IMR-90 (cell line): ENCODE measurements at regions not wholly inside any gene's neighbourhood (a gene's known extent, or its start where the extent isn't known, plus 50 kb on each side); places are given as distances from the start of the nearest gene placed in this dataset.

Experiments
- ATAC-seq: fragments of 200-7000 bp; cut with Tn5 transposase; 2 replicates; pipeline ENCODE4 v1.9.1; 2020; ENCODE audit warnings: low read depth, mild to moderate bottlenecking, moderate library complexity
- BruUV-seq: library from RNA; stranded (reverse); fragments of 400-500 nt; replicated peaks from 2 replicates; lab custom pipeline; 2021; lab: Mats Ljungman, UMichigan
- CTCF ChIA-PET: fragments of 300-600 bp; formaldehyde crosslinking; extraction: SDS; loops from one replicate; lab custom pipeline; 2021; ENCODE audit warnings: antibody characterized with exemption; lab: Yijun Ruan, JAX
- POLR2A ChIA-PET: fragments of 300-600 bp; sonication (Branson Sonifier 250); formaldehyde crosslinking; loops from one replicate; lab custom pipeline; 2022; ENCODE audit warnings: antibody characterized with exemption; ENCODE audit not compliant: unreplicated experiment; lab: Charles Lee
- DNase-seq: peaks from one replicate; pipeline ENCODE4 v3.0.0; 2013
- H2AFZ ChIP-seq: replicated peaks from 2 replicates; pipeline ENCODE3; 2013; ENCODE audit warnings: low read length, mild to moderate bottlenecking; ENCODE audit not compliant: poor library complexity
- H2AK5ac ChIP-seq: 2 replicates; pipeline ENCODE4 v1.6.1; 2013; ENCODE audit warnings: low read depth, low read length, inconsistent platforms
- H2AK9ac ChIP-seq: replicated peaks from 2 replicates; pipeline ENCODE3; 2013; ENCODE audit warnings: mild to moderate bottlenecking, low read depth, low read length, moderate library complexity; ENCODE audit not compliant: poor library complexity
- H2BK120ac ChIP-seq: 2 replicates; pipeline ENCODE4 v1.6.1; 2013; ENCODE audit warnings: low read depth, low read length, inconsistent platforms
- H2BK15ac ChIP-seq: 3 replicates; pipeline ENCODE4 v1.6.1; 2013; ENCODE audit warnings: low read depth, low read length, inconsistent platforms
- H2BK20ac ChIP-seq: 2 replicates; pipeline ENCODE4 v1.6.1; 2013; ENCODE audit warnings: low read depth, mild to moderate bottlenecking, inconsistent platforms, low read length, moderate library complexity
- H2BK5ac ChIP-seq: 2 replicates; pipeline ENCODE4 v1.6.1; 2013; ENCODE audit warnings: mild to moderate bottlenecking, low read depth, low read length, inconsistent platforms; ENCODE audit not compliant: poor library complexity, severe bottlenecking
- H3K14ac ChIP-seq: replicated peaks from 2 replicates; pipeline ENCODE4 v1.6.1; 2013; ENCODE audit warnings: low read depth, low read length, inconsistent platforms
- H3K18ac ChIP-seq: 2 replicates; pipeline ENCODE4 v1.6.1; 2013; ENCODE audit warnings: low read depth, low read length, control low read depth
- H3K23ac ChIP-seq: 2 replicates; pipeline ENCODE4 v1.6.1; 2013; ENCODE audit warnings: low read depth, low read length, inconsistent platforms
- H3K27ac ChIP-seq: 2 replicates; pipeline ENCODE4 v1.5.1; 2013; ENCODE audit warnings: mild to moderate bottlenecking, control low read depth, low read length; ENCODE audit not compliant: insufficient read depth
- H3K27me3 ChIP-seq: 2 replicates; pipeline ENCODE4 v1.6.1; 2013; ENCODE audit warnings: low read length; ENCODE audit not compliant: control insufficient read depth, insufficient read depth
- H3K36me3 ChIP-seq: 2 replicates; pipeline ENCODE4 v1.6.1; 2013; ENCODE audit warnings: low read length, mixed read lengths; ENCODE audit not compliant: control insufficient read depth, insufficient read depth
- H3K4ac ChIP-seq: 2 replicates; pipeline ENCODE4 v1.6.1; 2013; ENCODE audit warnings: low read depth, low read length, inconsistent platforms
- H3K4me1 ChIP-seq: 2 replicates; pipeline ENCODE4 v1.6.1; 2013; ENCODE audit warnings: low read length, mixed read lengths; ENCODE audit not compliant: control insufficient read depth, insufficient read depth
- H3K4me2 ChIP-seq: 2 replicates; pipeline ENCODE4 v1.6.1; 2013; ENCODE audit warnings: low read depth, mild to moderate bottlenecking, control low read depth, low read length, moderate library complexity
- H3K4me3 ChIP-seq: 2 replicates; pipeline ENCODE4 v1.5.1; 2013; ENCODE audit warnings: low read depth, mild to moderate bottlenecking, control low read depth, low read length, moderate library complexity; ENCODE audit not compliant: insufficient read depth
- H3K56ac ChIP-seq: 2 replicates; pipeline ENCODE4 v1.6.1; 2013; ENCODE audit warnings: low read length, inconsistent platforms; ENCODE audit not compliant: insufficient read depth; ENCODE audit errors: extremely low read depth
- H3K79me1 ChIP-seq, 2 experiments: 2 replicates each; pipeline ENCODE4 v1.6.1; 2013; ENCODE audit warnings: low read length in 2 of 2, inconsistent platforms in 1 of 2, low read depth in 1 of 2
- H3K9ac ChIP-seq: 2 replicates; pipeline ENCODE4 v1.6.1; 2013; ENCODE audit warnings: low read depth, low read length, control low read depth
- H3K9me1 ChIP-seq: 2 replicates; pipeline ENCODE4 v1.6.1; 2013; ENCODE audit warnings: low read length, inconsistent platforms; ENCODE audit not compliant: insufficient read depth
- H3K9me3 ChIP-seq: 2 replicates; pipeline ENCODE4 v1.6.1; 2013; ENCODE audit warnings: low read length; ENCODE audit not compliant: control insufficient read depth, insufficient read depth
- H4K20me1 ChIP-seq: 2 replicates; pipeline ENCODE4 v1.6.1; 2013; ENCODE audit warnings: low read length, inconsistent platforms; ENCODE audit not compliant: insufficient read depth
- H4K5ac ChIP-seq: 2 replicates; pipeline ENCODE4 v1.6.1; 2013; ENCODE audit warnings: mild to moderate bottlenecking, low read depth, low read length, control low read depth
- H4K8ac ChIP-seq, 2 experiments: 2 replicates each; pipeline ENCODE4 v1.6.1; 2013; ENCODE audit warnings: low read depth in 2 of 2, low read length in 2 of 2, control low read depth in 1 of 2, inconsistent platforms in 1 of 2
- H4K91ac ChIP-seq: 2 replicates; pipeline ENCODE4 v1.6.1; 2013; ENCODE audit warnings: low read depth, low read length, inconsistent platforms; ENCODE audit not compliant: insufficient read depth
- CHD1 ChIP-seq: IDR thresholded peaks from 2 replicates; pipeline ENCODE4 v1.6.1; 2012; ENCODE audit warnings: low read depth, low read length, improper control_type of control experiment
- RAD21 ChIP-seq: IDR thresholded peaks from 2 replicates; pipeline ENCODE4 v1.6.1; 2012; ENCODE audit warnings: low read length, improper control_type of control experiment
- RCOR1 ChIP-seq: IDR thresholded peaks from 2 replicates; pipeline ENCODE4 v1.6.1; 2012; ENCODE audit warnings: mild to moderate bottlenecking, low read length, improper control_type of control experiment; ENCODE audit not compliant: insufficient replicate concordance
- WGBS, 2 experiments: methylation state at CpG; one replicate each; pipeline versions ENCODE4 v1.1.5 to v1.1.7; 2013; ENCODE audit warnings: missing lambda C conversion rate in 2 of 2; ENCODE audit not compliant: insufficient read length in 1 of 2; ENCODE audit errors: extremely low coverage in 2 of 2; 5-methylcytosine and 5-hydroxymethylcytosine counted together
- dilution Hi-C: fragments of 300-500 bp; cut with HindIII; formaldehyde crosslinking; loops from one replicate; pipeline ENCODE4 v1.14.3; 2018; ENCODE audit warnings: low sequenced_read_pairs; ENCODE audit not compliant: unreplicated experiment
- in situ Hi-C: fragments of 300-500 bp; cut with MboI; formaldehyde crosslinking; loops from 3 replicates; pipeline ENCODE4 v1.14.3; 2019; ENCODE audit warnings: low sequenced_read_pairs, inconsistent platforms, mixed read lengths
- intact Hi-C: fragments of 100-400 bp; cut with micrococcal nuclease; formaldehyde crosslinking; loops from 2 replicates; pipeline ENCODE4 v1.10.0; 2022
- TF ChIP-seq, protein P1 (sequence below): fragments of 150-350 bp; IDR thresholded peaks from 2 replicates; pipeline ENCODE4 v1.6.1; 2016; ENCODE audit warnings: low read depth, mild to moderate bottlenecking, low read length, moderate library complexity, borderline replicate concordance

DNA sequence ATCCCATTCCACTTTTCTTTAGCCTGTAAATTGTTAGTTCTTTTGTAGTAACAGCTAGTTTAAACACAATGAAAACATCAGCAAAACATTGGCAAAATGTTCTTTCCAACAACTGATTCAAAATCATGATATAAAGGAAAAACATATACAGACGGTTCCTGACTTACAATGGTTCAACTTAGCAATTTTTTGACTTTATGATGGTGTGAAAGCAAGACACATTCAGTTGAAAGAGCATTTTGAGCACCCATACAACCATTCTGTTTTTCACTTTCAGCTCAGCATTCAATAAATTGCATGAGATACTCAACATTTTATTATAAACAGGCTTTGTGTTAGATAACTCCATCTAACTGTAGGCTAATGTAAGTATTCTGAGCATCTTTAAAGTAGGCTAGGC, 185.1 kb downstream of the NOL4 start:
- Histone ChIP-seq H3K79me1 (no peaks in the 10 kb centered on the region), H4K91ac (no peak overlapping the region), H3K36me3 (no peaks in the 10 kb centered on the region), H2AK5ac (no peak overlapping the region), H2AFZ (no peak overlapping the region), H3K9me3 (no peaks in the 10 kb centered on the region), H2AK9ac (no peak overlapping the region), H3K14ac (no peak overlapping the region), H2BK20ac (no peak overlapping the region), H3K23ac (no peak overlapping the region), H3K18ac (no peak overlapping the region), H3K4me1 (no peaks in the 10 kb centered on the region), H2BK120ac (no peak overlapping the region), H3K4me2 (no peak overlapping the region), H3K9me1 (no peaks in the 10 kb centered on the region), H2BK15ac (no peak overlapping the region), H3K27me3 (no peaks in the 10 kb centered on the region), H3K27ac (no peak overlapping the region), H4K5ac (no peak overlapping the region), H3K9ac (no peak overlapping the region), H3K56ac (no peak overlapping the region), H4K8ac (no peak overlapping the region), H4K20me1 (no peaks in the 10 kb centered on the region), H3K4me3 (no peak overlapping the region), H3K4ac (no peak overlapping the region), H2BK5ac (no peak overlapping the region)
- dilution Hi-C loops (no loop called here), intact Hi-C loops (loop anchor here (10.0 kb wide), 1 partner anchor 195 kb away; no protein-coding TSS in a partner anchor), in situ Hi-C loops (no loop called here)
- TF ChIP-seq RCOR1 (no peak), RAD21 (no peak), CHD1 (no peak)
- TF ChIP-seq, protein P1, sequence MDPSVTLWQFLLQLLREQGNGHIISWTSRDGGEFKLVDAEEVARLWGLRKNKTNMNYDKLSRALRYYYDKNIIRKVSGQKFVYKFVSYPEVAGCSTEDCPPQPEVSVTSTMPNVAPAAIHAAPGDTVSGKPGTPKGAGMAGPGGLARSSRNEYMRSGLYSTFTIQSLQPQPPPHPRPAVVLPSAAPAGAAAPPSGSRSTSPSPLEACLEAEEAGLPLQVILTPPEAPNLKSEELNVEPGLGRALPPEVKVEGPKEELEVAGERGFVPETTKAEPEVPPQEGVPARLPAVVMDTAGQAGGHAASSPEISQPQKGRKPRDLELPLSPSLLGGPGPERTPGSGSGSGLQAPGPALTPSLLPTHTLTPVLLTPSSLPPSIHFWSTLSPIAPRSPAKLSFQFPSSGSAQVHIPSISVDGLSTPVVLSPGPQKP, result no peak
- no CpG with 5 or more reads among the region's 1 CpG for WGBS, 2 experiments
- BruUV-seq, result no TSS peak
- no peak for DNase-seq
- ChIA-PET CTCF (no interaction called here), POLR2A (interaction anchor here (0.6 kb wide), 1 partner anchor 10 kb away, joined by 3 read pairs; no protein-coding TSS in a partner anchor)
- no peak for ATAC-seq
